ENCODE measurements at regions not wholly inside any gene's neighbourhood (a gene's known extent, or its start where the extent isn't known, plus 50 kb on each side); places are given as distances from the start of the nearest gene placed in this dataset.
"Not testable (repeated sequence)": the region's sequence is repeated elsewhere in the genome, so short reads cannot be mapped to it uniquely, and the experiment has no call there.

GRCh38 chr15:26125664-26126063, 262.5 kb upstream of the ATP10A start:
- DNase-seq (ENCODE audit: low read depth), result no peak

- DNase-seq (ENCODE audit: low read depth), result no peak
Measured at GRCh38 chr15:26119322-26119721, 256.2 kb upstream of the ATP10A start.

GRCh38 chr15:26115229-26115943, 252.3 kb upstream of the ATP10A start:
- DNase-seq (ENCODE audit: low read depth), result no peak

GRCh38 chr15:26114128-26114527, 251.0 kb upstream of the ATP10A start:
- DNase-seq (ENCODE audit: low read depth), result not testable (repeated sequence)

- DNase-seq (ENCODE audit: low read depth), result no peak
Measured at GRCh38 chr15:26113296-26113695, 250.2 kb upstream of the ATP10A start.

- no peak for DNase-seq (ENCODE audit: low read depth)
Measured at GRCh38 chr15:26109203-26109602, 246.1 kb upstream of the ATP10A start.

GRCh38 chr15:26106556-26106955, 243.4 kb upstream of the ATP10A start:
- DNase-seq (ENCODE audit: low read depth), result no peak

GRCh38 chr15:26103002-26103404, 239.9 kb upstream of the ATP10A start:
- DNase-seq (ENCODE audit: low read depth), result no peak

GRCh38 chr15:26102365-26102764, 239.2 kb upstream of the ATP10A start:
- DNase-seq (ENCODE audit: low read depth), result no peak

GRCh38 chr15:26101443-26101842, 238.3 kb upstream of the ATP10A start:
- DNase-seq (ENCODE audit: low read depth), result no peak

GRCh38 chr15:26098801-26099200, 235.7 kb upstream of the ATP10A start:
- no peak for DNase-seq (ENCODE audit: low read depth)

GRCh38 chr15:26097216-26097615, 234.1 kb upstream of the ATP10A start:
- DNase-seq (ENCODE audit: low read depth), result no peak

GRCh38 chr15:26096581-26096980, 233.5 kb upstream of the ATP10A start:
- no peak for DNase-seq (ENCODE audit: low read depth)

- no peak for DNase-seq (ENCODE audit: low read depth)
Measured at GRCh38 chr15:26095710-26096330, 232.7 kb upstream of the ATP10A start.

- no peak for DNase-seq (ENCODE audit: low read depth)
Measured at GRCh38 chr15:26091184-26091583, 228.1 kb upstream of the ATP10A start.

- no peak for DNase-seq (ENCODE audit: low read depth)
Measured at GRCh38 chr15:26087881-26088280, 224.8 kb upstream of the ATP10A start.

GRCh38 chr15:26087395-26087794, 224.3 kb upstream of the ATP10A start:
- DNase-seq (ENCODE audit: low read depth), result no peak

- DNase-seq (ENCODE audit: low read depth), result no peak
Measured at GRCh38 chr15:26084771-26085170, 221.6 kb upstream of the ATP10A start.

- no peak for DNase-seq (ENCODE audit: low read depth)
Measured at GRCh38 chr15:26083896-26084295, 220.8 kb upstream of the ATP10A start.

GRCh38 chr15:26083457-26083856, 220.3 kb upstream of the ATP10A start:
- no peak for DNase-seq (ENCODE audit: low read depth)

GRCh38 chr15:26082221-26083109, 219.3 kb upstream of the ATP10A start:
- peak; percentile 95 for DNase-seq (ENCODE audit: low read depth)

GRCh38 chr15:26081758-26082220, 218.7 kb upstream of the ATP10A start:
- no peak for DNase-seq (ENCODE audit: low read depth)

GRCh38 chr15:26075770-26076169, 212.6 kb upstream of the ATP10A start:
- no peak for DNase-seq (ENCODE audit: low read depth)
